HCT116 (cell line): ENCODE measurements at regions not wholly inside any gene's neighbourhood (a gene's known extent, or its start where the extent isn't known, plus 50 kb on each side); places are given as distances from the start of the nearest gene placed in this dataset.

ENCODE experiments used
- ATAC-seq: fragments of 200-7000 bp; cut with Tn5 transposase; 2 replicates; pipeline ENCODE4 v1.9.1; 2020; ENCODE audit warnings: mild to moderate bottlenecking, moderate library complexity
- BruUV-seq: library from RNA; stranded (reverse); fragments of 400-500 nt; replicated peaks from 2 replicates; lab custom pipeline; 2021; lab: Mats Ljungman, UMichigan
- CTCF ChIA-PET: fragments of 300-600 bp; sonication (Branson Sonifier 250); formaldehyde crosslinking; loops from one replicate; lab custom pipeline; 2021; ENCODE audit warnings: antibody characterized with exemption; lab: Charles Lee
- POLR2A ChIA-PET: fragments of 300-600, 350-600 bp; sonication (Branson Sonifier 250); formaldehyde crosslinking; loops from one replicate; lab custom pipeline; 2021; ENCODE audit warnings: antibody characterized with exemption; lab: Charles Lee
- RAD21 ChIA-PET, 2 experiments: fragments of 300-600 bp; sonication (Branson Sonifier 250); formaldehyde crosslinking; loops; one replicate each; lab custom pipeline; 2023; ENCODE audit warnings: low total read pairs in 2 of 2; ENCODE audit not compliant: uncharacterized antibody in 2 of 2, unreplicated experiment in 2 of 2, low non-redundant PET in 1 of 2; lab: Charles Lee
- DNase-seq: peaks from one replicate; pipeline ENCODE4 v3.0.0-alpha.2; 2010; ENCODE audit warnings: low read depth, low spot score
- H2AFZ ChIP-seq: fragments of 200-600 bp; shearing (Covaris generic), sonication (generic); 2 replicates; pipeline ENCODE4 v1.6.1; 2017; ENCODE audit warnings: low read depth, mixed run types, mixed read lengths, antibody characterized with exemption, low read length; ENCODE audit not compliant: poor library complexity, severe bottlenecking
- H3K27ac ChIP-seq: 2 replicates; pipeline ENCODE4 v1.5.1; 2012; ENCODE audit warnings: low read depth, low read length
- H3K27me3 ChIP-seq: fragments of 200-600 bp; sonication (generic); 2 replicates; pipeline ENCODE4 v1.6.1; 2016; ENCODE audit warnings: mixed run types, low read length, mixed read lengths; ENCODE audit not compliant: insufficient read depth
- H3K36me3 ChIP-seq, 2 experiments: fragments of 200-500 bp in 1 of 2; fragments of 200-600 bp in 1 of 2; sonication (Bioruptor generic) in 1 of 2; sonication (generic) in 1 of 2; 2 replicates each; pipeline versions ENCODE4 v1.5.1 to v1.6.1; 2014 to 2016; ENCODE audit warnings: low read length in 2 of 2, inconsistent platforms in 1 of 2, mixed read lengths in 1 of 2, mixed run types in 1 of 2; ENCODE audit not compliant: insufficient read depth in 2 of 2, control insufficient read depth in 1 of 2
- H3K4me1 ChIP-seq, 2 experiments: fragments of 200-600 bp in 1 of 2; sonication (generic) in 1 of 2; 2 replicates each; pipeline versions ENCODE4 v1.5.1 to v1.6.1; 2012 to 2017; ENCODE audit warnings: low read length in 2 of 2, inconsistent platforms in 1 of 2, mild to moderate bottlenecking in 1 of 2, mixed read lengths in 1 of 2, mixed run types in 1 of 2, moderate library complexity in 1 of 2; ENCODE audit not compliant: insufficient read depth in 2 of 2, control insufficient read depth in 1 of 2
- H3K4me2 ChIP-seq: fragments of 200-600 bp; sonication (generic); 2 replicates; pipeline ENCODE4 v1.6.1; 2017; ENCODE audit warnings: mixed run types, low read length, mixed read lengths
- H3K4me3 ChIP-seq, 2 experiments: fragments of 200-600 bp in 1 of 2; sonication (generic) in 1 of 2; replicated peaks in 1 of 2; 2 replicates each; pipeline ENCODE4 v1.5.1; 2011 to 2016; ENCODE audit warnings: low read length in 2 of 2, control low read depth in 1 of 2, low read depth in 1 of 2, mild to moderate bottlenecking in 1 of 2, mixed read lengths in 1 of 2, mixed run types in 1 of 2
- H3K79me2 ChIP-seq: fragments of 200-600 bp; sonication (generic); 2 replicates; pipeline ENCODE4 v1.6.1; 2017; ENCODE audit warnings: mild to moderate bottlenecking, mixed run types, low read length, moderate library complexity, mixed read lengths; ENCODE audit not compliant: insufficient read depth
- H3K9ac ChIP-seq: fragments of 200-600 bp; sonication (generic); 2 replicates; pipeline ENCODE4 v1.6.1; 2016; ENCODE audit warnings: low read length, mixed read lengths
- H3K9me2 ChIP-seq: fragments of 200-600 bp; sonication (generic), shearing (Covaris generic); 2 replicates; pipeline ENCODE4 v1.6.1; 2017; ENCODE audit warnings: mixed run types, mild to moderate bottlenecking, moderate library complexity; ENCODE audit not compliant: insufficient read depth
- H3K9me3 ChIP-seq, 2 experiments: fragments of 200-500 bp in 1 of 2; fragments of 200-600 bp in 1 of 2; sonication (Bioruptor generic) in 1 of 2; sonication (generic) in 1 of 2; 2 replicates each; pipeline ENCODE4 v1.6.1; 2014 to 2017; ENCODE audit warnings: low read length in 2 of 2, mixed read lengths in 2 of 2, inconsistent platforms in 1 of 2, low read depth in 1 of 2, mild to moderate bottlenecking in 1 of 2, mixed run types in 1 of 2, moderate library complexity in 1 of 2; ENCODE audit not compliant: control insufficient read depth in 1 of 2, insufficient read depth in 1 of 2
- H4K20me1 ChIP-seq: fragments of 200-600 bp; sonication (generic), shearing (Covaris generic); 2 replicates; pipeline ENCODE4 v1.6.1; 2017; ENCODE audit warnings: mixed run types, mild to moderate bottlenecking, moderate library complexity; ENCODE audit not compliant: insufficient read depth
- ATF3 ChIP-seq: IDR thresholded peaks from 2 replicates; pipeline ENCODE4 v1.6.1; 2012
- CBX3 ChIP-seq: IDR thresholded peaks from 2 replicates; pipeline ENCODE4 v1.6.1; 2012; ENCODE audit warnings: low read depth
- CEBPB ChIP-seq: IDR thresholded peaks from 2 replicates; pipeline ENCODE4 v1.6.1; 2012; ENCODE audit warnings: low read depth
- ELF1 ChIP-seq: IDR thresholded peaks from 2 replicates; pipeline ENCODE4 v1.6.1; 2012; ENCODE audit warnings: low read depth, borderline replicate concordance
- EZH2 ChIP-seq: fragments of 200-600 bp; sonication (generic); IDR thresholded peaks from 2 replicates; pipeline ENCODE4 v1.6.1; 2017; ENCODE audit warnings: antibody characterized with exemption, mixed run types
- EZH2phosphoT487 ChIP-seq: fragments of 200-600 bp; IDR thresholded peaks from 2 replicates; pipeline ENCODE4 v1.6.1; 2018; ENCODE audit warnings: antibody characterized with exemption, borderline replicate concordance
- FOSL1 ChIP-seq: IDR thresholded peaks from 2 replicates; pipeline ENCODE4 v1.6.1; 2012; ENCODE audit warnings: low read depth
- JUND ChIP-seq: IDR thresholded peaks from 2 replicates; pipeline ENCODE4 v1.6.1; 2012
- MAX ChIP-seq: IDR thresholded peaks from 2 replicates; pipeline ENCODE4 v1.6.1; 2012
- POLR2A ChIP-seq: IDR thresholded peaks from 2 replicates; pipeline ENCODE4 v1.7.0; 2011; ENCODE audit warnings: borderline replicate concordance; ENCODE audit not compliant: insufficient read depth, insufficient read length; ENCODE audit errors: extremely low read depth
- POLR2AphosphoS5 ChIP-seq: IDR thresholded peaks from 2 replicates; pipeline ENCODE4 v1.6.1; 2011; ENCODE audit warnings: mild to moderate bottlenecking, low read depth, low read length, moderate library complexity
- SIN3A ChIP-seq: IDR thresholded peaks from 2 replicates; pipeline ENCODE4 v1.6.1; 2012; ENCODE audit warnings: low read depth
- SP1 ChIP-seq: IDR thresholded peaks from 2 replicates; pipeline ENCODE4 v1.6.1; 2012; ENCODE audit warnings: low read depth
- SRF ChIP-seq: IDR thresholded peaks from 2 replicates; pipeline ENCODE4 v1.6.1; 2012; ENCODE audit warnings: low read depth
- TCF7L2 ChIP-seq: IDR thresholded peaks from 2 replicates; pipeline ENCODE4 v1.7.0; 2011; ENCODE audit warnings: borderline replicate concordance, inconsistent platforms; ENCODE audit not compliant: insufficient read depth, insufficient read length; ENCODE audit errors: extremely low read depth
- YY1 ChIP-seq: IDR thresholded peaks from 2 replicates; pipeline ENCODE4 v1.6.1; 2011; ENCODE audit warnings: low read length, low read depth, moderate library complexity, mild to moderate bottlenecking; ENCODE audit not compliant: insufficient replicate concordance; ENCODE audit errors: extremely low read depth
- ZBTB33 ChIP-seq: IDR thresholded peaks from 2 replicates; pipeline ENCODE4 v1.6.1; 2011; ENCODE audit warnings: mild to moderate bottlenecking, low read length, moderate library complexity; ENCODE audit not compliant: insufficient replicate concordance; ENCODE audit errors: extremely low read depth
- intact Hi-C: fragments of 100-400 bp; cut with micrococcal nuclease; formaldehyde crosslinking; loops from 2 replicates; pipeline ENCODE4 v1.10.0; 2022

- Histone ChIP-seq H3K9ac (no peak overlapping the region), H2AFZ (no peak overlapping the region), H3K4me1 (no peaks in the 10 kb centered on the region), H3K36me3 (no peaks in the 10 kb centered on the region), H3K4me2 (no peak overlapping the region), H3K27ac (no peak overlapping the region), H3K4me3 (no peak overlapping the region), H3K79me2 (no peaks in the 10 kb centered on the region), H4K20me1 (no peaks in the 10 kb centered on the region), H3K27me3 (no peaks in the 10 kb centered on the region), H3K9me2 (no peaks in the 10 kb centered on the region), H3K9me3 (peaks cover 4 to 24% of the 10 kb centered on the region in 2 experiments; a peak in 2 of 4 replicates)
- ChIA-PET POLR2A (no interaction called here), RAD21 (no interaction called here), CTCF (no interaction called here)
- DNase-seq: no peak
- TF ChIP-seq ATF3 (no peak), TCF7L2 (no peak), SRF (no peak), POLR2A (no peak), SIN3A (no peak), FOSL1 (no peak), ZBTB33 (no peak), CBX3 (no peak), JUND (no peak), SP1 (no peak), YY1 (no peak), EZH2 (no peak), POLR2AphosphoS5 (no peak), ELF1 (no peak), CEBPB (no peak), MAX (no peak), EZH2phosphoT487 (no peak)
- intact Hi-C loops: no loop called here
- no TSS peak for BruUV-seq
- no peak for ATAC-seq
Observed at GRCh38 chr4:43410636-43411035, 518.1 kb downstream of the GRXCR1 start.
